IMR-90 (cell line): ENCODE measurements at regions not wholly inside any gene's neighbourhood (a gene's known extent, or its start where the extent isn't known, plus 50 kb on each side); places are given as distances from the start of the nearest gene placed in this dataset.

Source experiments
- ATAC-seq: fragments of 200-7000 bp; cut with Tn5 transposase; 2 replicates; pipeline ENCODE4 v1.9.1; 2020; ENCODE audit warnings: low read depth, mild to moderate bottlenecking, moderate library complexity
- BruUV-seq: library from RNA; stranded (reverse); fragments of 400-500 nt; replicated peaks from 2 replicates; lab custom pipeline; 2021; lab: Mats Ljungman, UMichigan
- CTCF ChIA-PET: fragments of 300-600 bp; formaldehyde crosslinking; extraction: SDS; loops from one replicate; lab custom pipeline; 2021; ENCODE audit warnings: antibody characterized with exemption; lab: Yijun Ruan, JAX
- POLR2A ChIA-PET: fragments of 300-600 bp; sonication (Branson Sonifier 250); formaldehyde crosslinking; loops from one replicate; lab custom pipeline; 2022; ENCODE audit warnings: antibody characterized with exemption; ENCODE audit not compliant: unreplicated experiment; lab: Charles Lee
- DNase-seq: peaks from one replicate; pipeline ENCODE4 v3.0.0; 2013
- H2AFZ ChIP-seq: replicated peaks from 2 replicates; pipeline ENCODE3; 2013; ENCODE audit warnings: low read length, mild to moderate bottlenecking; ENCODE audit not compliant: poor library complexity
- H2AK5ac ChIP-seq: 2 replicates; pipeline ENCODE4 v1.6.1; 2013; ENCODE audit warnings: low read depth, low read length, inconsistent platforms
- H2AK9ac ChIP-seq: replicated peaks from 2 replicates; pipeline ENCODE3; 2013; ENCODE audit warnings: mild to moderate bottlenecking, low read depth, low read length, moderate library complexity; ENCODE audit not compliant: poor library complexity
- H2BK120ac ChIP-seq: 2 replicates; pipeline ENCODE4 v1.6.1; 2013; ENCODE audit warnings: low read depth, low read length, inconsistent platforms
- H2BK15ac ChIP-seq: 3 replicates; pipeline ENCODE4 v1.6.1; 2013; ENCODE audit warnings: low read depth, low read length, inconsistent platforms
- H2BK20ac ChIP-seq: 2 replicates; pipeline ENCODE4 v1.6.1; 2013; ENCODE audit warnings: low read depth, mild to moderate bottlenecking, inconsistent platforms, low read length, moderate library complexity
- H2BK5ac ChIP-seq: 2 replicates; pipeline ENCODE4 v1.6.1; 2013; ENCODE audit warnings: mild to moderate bottlenecking, low read depth, low read length, inconsistent platforms; ENCODE audit not compliant: poor library complexity, severe bottlenecking
- H3K14ac ChIP-seq: replicated peaks from 2 replicates; pipeline ENCODE4 v1.6.1; 2013; ENCODE audit warnings: low read depth, low read length, inconsistent platforms
- H3K18ac ChIP-seq: 2 replicates; pipeline ENCODE4 v1.6.1; 2013; ENCODE audit warnings: low read depth, low read length, control low read depth
- H3K23ac ChIP-seq: 2 replicates; pipeline ENCODE4 v1.6.1; 2013; ENCODE audit warnings: low read depth, low read length, inconsistent platforms
- H3K27ac ChIP-seq: 2 replicates; pipeline ENCODE4 v1.5.1; 2013; ENCODE audit warnings: mild to moderate bottlenecking, control low read depth, low read length; ENCODE audit not compliant: insufficient read depth
- H3K27me3 ChIP-seq: 2 replicates; pipeline ENCODE4 v1.6.1; 2013; ENCODE audit warnings: low read length; ENCODE audit not compliant: control insufficient read depth, insufficient read depth
- H3K36me3 ChIP-seq: 2 replicates; pipeline ENCODE4 v1.6.1; 2013; ENCODE audit warnings: low read length, mixed read lengths; ENCODE audit not compliant: control insufficient read depth, insufficient read depth
- H3K4ac ChIP-seq: 2 replicates; pipeline ENCODE4 v1.6.1; 2013; ENCODE audit warnings: low read depth, low read length, inconsistent platforms
- H3K4me1 ChIP-seq: 2 replicates; pipeline ENCODE4 v1.6.1; 2013; ENCODE audit warnings: low read length, mixed read lengths; ENCODE audit not compliant: control insufficient read depth, insufficient read depth
- H3K4me2 ChIP-seq: 2 replicates; pipeline ENCODE4 v1.6.1; 2013; ENCODE audit warnings: low read depth, mild to moderate bottlenecking, control low read depth, low read length, moderate library complexity
- H3K4me3 ChIP-seq: 2 replicates; pipeline ENCODE4 v1.5.1; 2013; ENCODE audit warnings: low read depth, mild to moderate bottlenecking, control low read depth, low read length, moderate library complexity; ENCODE audit not compliant: insufficient read depth
- H3K56ac ChIP-seq: 2 replicates; pipeline ENCODE4 v1.6.1; 2013; ENCODE audit warnings: low read length, inconsistent platforms; ENCODE audit not compliant: insufficient read depth; ENCODE audit errors: extremely low read depth
- H3K79me1 ChIP-seq, 2 experiments: 2 replicates each; pipeline ENCODE4 v1.6.1; 2013; ENCODE audit warnings: low read length in 2 of 2, inconsistent platforms in 1 of 2, low read depth in 1 of 2
- H3K9ac ChIP-seq: 2 replicates; pipeline ENCODE4 v1.6.1; 2013; ENCODE audit warnings: low read depth, low read length, control low read depth
- H3K9me1 ChIP-seq: 2 replicates; pipeline ENCODE4 v1.6.1; 2013; ENCODE audit warnings: low read length, inconsistent platforms; ENCODE audit not compliant: insufficient read depth
- H3K9me3 ChIP-seq: 2 replicates; pipeline ENCODE4 v1.6.1; 2013; ENCODE audit warnings: low read length; ENCODE audit not compliant: control insufficient read depth, insufficient read depth
- H4K20me1 ChIP-seq: 2 replicates; pipeline ENCODE4 v1.6.1; 2013; ENCODE audit warnings: low read length, inconsistent platforms; ENCODE audit not compliant: insufficient read depth
- H4K5ac ChIP-seq: 2 replicates; pipeline ENCODE4 v1.6.1; 2013; ENCODE audit warnings: mild to moderate bottlenecking, low read depth, low read length, control low read depth
- H4K8ac ChIP-seq, 2 experiments: 2 replicates each; pipeline ENCODE4 v1.6.1; 2013; ENCODE audit warnings: low read depth in 2 of 2, low read length in 2 of 2, control low read depth in 1 of 2, inconsistent platforms in 1 of 2
- H4K91ac ChIP-seq: 2 replicates; pipeline ENCODE4 v1.6.1; 2013; ENCODE audit warnings: low read depth, low read length, inconsistent platforms; ENCODE audit not compliant: insufficient read depth
- CHD1 ChIP-seq: IDR thresholded peaks from 2 replicates; pipeline ENCODE4 v1.6.1; 2012; ENCODE audit warnings: low read depth, low read length, improper control_type of control experiment
- FOS ChIP-seq: fragments of 150-350 bp; IDR thresholded peaks from 2 replicates; pipeline ENCODE4 v1.6.1; 2016; ENCODE audit warnings: low read depth, low read length
- MAFK ChIP-seq: IDR thresholded peaks from 2 replicates; pipeline ENCODE4 v1.6.1; 2012; ENCODE audit warnings: low read depth, low read length, improper control_type of control experiment
- MXI1 ChIP-seq: IDR thresholded peaks from 2 replicates; pipeline ENCODE4 v1.6.1; 2012; ENCODE audit warnings: low read depth, mild to moderate bottlenecking, low read length, moderate library complexity, borderline replicate concordance
- NFE2L2 ChIP-seq: fragments of 150-350 bp; IDR thresholded peaks from 2 replicates; pipeline ENCODE4 v1.6.1; 2016; ENCODE audit warnings: low read depth, mild to moderate bottlenecking, low read length
- POLR2A ChIP-seq: IDR thresholded peaks from 2 replicates; pipeline ENCODE4 v1.6.1; 2012; ENCODE audit warnings: mild to moderate bottlenecking, low read depth, low read length
- RAD21 ChIP-seq: IDR thresholded peaks from 2 replicates; pipeline ENCODE4 v1.6.1; 2012; ENCODE audit warnings: low read length, improper control_type of control experiment
- SMC3 ChIP-seq: fragments of 150-350 bp; IDR thresholded peaks from 2 replicates; pipeline ENCODE4 v1.6.1; 2016; ENCODE audit warnings: low read depth, mild to moderate bottlenecking, antibody characterized with exemption, low read length, moderate library complexity
- USF2 ChIP-seq: fragments of 150-350 bp; IDR thresholded peaks from 2 replicates; pipeline ENCODE4 v1.6.1; 2017; ENCODE audit warnings: mild to moderate bottlenecking, antibody characterized with exemption, low read length, low read depth
- WGBS, 2 experiments: methylation state at CpG; one replicate each; pipeline versions ENCODE4 v1.1.5 to v1.1.7; 2013; ENCODE audit warnings: missing lambda C conversion rate in 2 of 2; ENCODE audit not compliant: insufficient read length in 1 of 2; ENCODE audit errors: extremely low coverage in 2 of 2; 5-methylcytosine and 5-hydroxymethylcytosine counted together
- dilution Hi-C: fragments of 300-500 bp; cut with HindIII; formaldehyde crosslinking; loops from one replicate; pipeline ENCODE4 v1.14.3; 2018; ENCODE audit warnings: low sequenced_read_pairs; ENCODE audit not compliant: unreplicated experiment
- in situ Hi-C: fragments of 300-500 bp; cut with MboI; formaldehyde crosslinking; loops from 3 replicates; pipeline ENCODE4 v1.14.3; 2019; ENCODE audit warnings: low sequenced_read_pairs, inconsistent platforms, mixed read lengths
- intact Hi-C: fragments of 100-400 bp; cut with micrococcal nuclease; formaldehyde crosslinking; loops from 2 replicates; pipeline ENCODE4 v1.10.0; 2022

GRCh38 chr6:100166956-100167355 lies 172.9 kb upstream of the MCHR2 start:
- H3K27ac ChIP-seq = no peak overlapping the region
- H2BK15ac ChIP-seq = no peak overlapping the region
- ATAC-seq (peak; percentile 32), DNase-seq (no peak)
- no peaks in the 10 kb centered on the region for H3K9me3 ChIP-seq
- H3K4me2 ChIP-seq = no peak overlapping the region
- H4K5ac ChIP-seq = no peak overlapping the region
- H3K18ac ChIP-seq = no peak overlapping the region
- dilution Hi-C loops = no loop called here
- no peak overlapping the region for H2AK9ac ChIP-seq
- intact Hi-C loops = no loop called here
- H4K8ac ChIP-seq = no peak overlapping the region
- BruUV-seq = no TSS peak
- in situ Hi-C loops = no loop called here
- no peak overlapping the region for H2AFZ ChIP-seq
- no peaks in the 10 kb centered on the region for H4K20me1 ChIP-seq
- TF ChIP-seq SMC3 (no peak), CHD1 (no peak), USF2 (no peak), MXI1 (no peak), NFE2L2 (no peak), POLR2A (no peak), RAD21 (no peak), MAFK (no peak), FOS (no peak)
- H3K4ac ChIP-seq = no peak overlapping the region
- H3K14ac ChIP-seq = no peak overlapping the region
- peaks cover 12% of the 10 kb centered on the region for H3K27me3 ChIP-seq
- WGBS, 2 experiments = no CpG with 5 or more reads among the region's 2 CpGs
- H3K4me1 ChIP-seq = no peaks in the 10 kb centered on the region
- no peak overlapping the region for H2BK5ac ChIP-seq
- no peak overlapping the region for H2AK5ac ChIP-seq
- H3K23ac ChIP-seq = no peak overlapping the region
- no peak overlapping the region for H2BK20ac ChIP-seq
- no peak overlapping the region for H2BK120ac ChIP-seq
- H3K4me3 ChIP-seq = no peak overlapping the region
- CTCF ChIA-PET = interaction anchor here (0.7 kb wide), 2 partner anchors 25 to 63 kb away, joined by 5 read pairs; no protein-coding TSS in a partner anchor
- no peak overlapping the region for H3K9ac ChIP-seq
- POLR2A ChIA-PET = no interaction called here
- H4K91ac ChIP-seq = no peak overlapping the region
- no peaks in the 10 kb centered on the region for H3K79me1 ChIP-seq
- no peak overlapping the region for H3K56ac ChIP-seq
- H3K9me1 ChIP-seq = no peaks in the 10 kb centered on the region
- no peaks in the 10 kb centered on the region for H3K36me3 ChIP-seq
